SU-DHL-6 (cell line): ENCODE measurements at regions not wholly inside any gene's neighbourhood (a gene's known extent, or its start where the extent isn't known, plus 50 kb on each side); places are given as distances from the start of the nearest gene placed in this dataset.
"Not testable (repeated sequence)": the region's sequence is repeated elsewhere in the genome, so short reads cannot be mapped to it uniquely, and the experiment has no call there.

Experiments used
- H2AFZ ChIP-seq: fragments of 200-600 bp; sonication (generic); 2 replicates; pipeline ENCODE4 v1.6.1; 2014; ENCODE audit warnings: low read depth, mild to moderate bottlenecking, moderate library complexity, mixed read lengths, antibody characterized with exemption, low read length; ENCODE audit not compliant: severe bottlenecking
- H3F3A ChIP-seq: fragments of 200-600 bp; shearing (Covaris generic); 2 replicates; pipeline ENCODE4 v1.6.0; 2016; ENCODE audit warnings: antibody characterized with exemption, mild to moderate bottlenecking; ENCODE audit not compliant: insufficient read depth
- H3K27ac ChIP-seq: fragments of 200-600 bp; sonication (generic); 2 replicates; pipeline ENCODE4 v1.5.1; 2016; ENCODE audit warnings: low read depth, mild to moderate bottlenecking, low read length, moderate library complexity, mixed read lengths
- H3K27me3 ChIP-seq: fragments of 200-600 bp; sonication (generic), shearing (Covaris generic); 2 replicates; pipeline ENCODE4 v1.6.0; 2014; ENCODE audit warnings: mild to moderate bottlenecking, low read length
- H3K36me3 ChIP-seq: fragments of 200-600 bp; sonication (generic); 2 replicates; pipeline ENCODE4 v1.6.1; 2014; ENCODE audit warnings: mild to moderate bottlenecking, low read length, mixed read lengths
- H3K4me2 ChIP-seq: fragments of 300-600, 200-600 bp; shearing (Covaris generic), sonication (generic); 2 replicates; pipeline ENCODE4 v1.6.0; 2014; ENCODE audit warnings: low read length, low read depth, mild to moderate bottlenecking; ENCODE audit not compliant: poor library complexity, severe bottlenecking
- H3K4me3 ChIP-seq: fragments of 200-600 bp; sonication (generic); 2 replicates; pipeline ENCODE4 v1.5.1; 2014; ENCODE audit warnings: antibody characterized with exemption, low read length, mild to moderate bottlenecking, mixed read lengths; ENCODE audit not compliant: insufficient read depth, poor library complexity, severe bottlenecking
- H3K79me2 ChIP-seq: fragments of 200-600 bp; sonication (generic); 2 replicates; pipeline ENCODE4 v1.6.1; 2014; ENCODE audit warnings: mild to moderate bottlenecking, low read length, moderate library complexity; ENCODE audit not compliant: insufficient read depth
- H3K9ac ChIP-seq: fragments of 200-600 bp; sonication (generic); 2 replicates; pipeline ENCODE4 v1.7.0; 2014; ENCODE audit warnings: mild to moderate bottlenecking, low read length
- H3K9me2 ChIP-seq: fragments of 200-600 bp; sonication (generic); replicated peaks from 2 replicates; pipeline ENCODE4 v1.6.1; 2014; ENCODE audit warnings: low read length; ENCODE audit not compliant: insufficient read depth
- H3K9me3 ChIP-seq: fragments of 200-600 bp; sonication (generic); 2 replicates; pipeline ENCODE4 v1.6.1; 2014; ENCODE audit warnings: low read length, mixed read lengths; ENCODE audit not compliant: insufficient read depth
- H4K20me1 ChIP-seq: fragments of 200-600 bp; sonication (generic); 2 replicates; pipeline ENCODE4 v1.6.1; 2014; ENCODE audit warnings: low read depth, mild to moderate bottlenecking, antibody characterized with exemption, low read length, moderate library complexity, mixed read lengths
- EZH2phosphoT487 ChIP-seq: fragments of 200-600 bp; sonication (generic), shearing (Covaris generic); conservative IDR thresholded peaks from 2 replicates; pipeline ENCODE4 v1.6.1; 2018; ENCODE audit warnings: mild to moderate bottlenecking, antibody characterized with exemption, low read length, moderate library complexity, mixed read lengths
- TF ChIP-seq, protein P1 (sequence below): fragments of 200-600 bp; sonication (generic); IDR thresholded peaks from one replicate; pipeline ENCODE4 v1.5.1; 2017; ENCODE audit warnings: antibody characterized with exemption, mild to moderate bottlenecking, low read length, moderate library complexity; ENCODE audit not compliant: insufficient read depth, poor library complexity, severe bottlenecking

DNA sequence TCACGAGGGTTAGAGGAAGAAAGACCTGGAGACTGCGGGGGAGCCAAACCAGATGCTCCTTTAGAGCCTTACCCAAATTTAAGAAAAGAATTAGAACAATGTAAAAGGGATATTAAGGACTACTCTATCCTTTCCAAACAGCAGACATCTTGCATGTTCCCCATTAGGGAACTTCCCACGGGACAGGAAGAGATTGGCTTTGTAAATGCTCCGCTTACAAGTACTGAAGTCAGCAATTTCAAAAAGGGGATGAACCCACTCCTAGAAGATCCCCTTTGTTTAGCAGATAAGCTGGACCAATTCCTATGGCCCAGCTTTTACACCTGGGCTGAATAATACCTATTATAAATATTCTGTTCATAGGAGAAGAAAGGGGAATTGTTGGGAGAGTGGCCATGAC lies 74.2 kb downstream of the APOBEC1 start:
- Histone ChIP-seq H4K20me1 (no peaks in the 10 kb centered on the region), H3K9ac (no peak overlapping the region), H3K4me3 (no peak overlapping the region), H2AFZ (no peak overlapping the region), H3F3A (no peaks in the 10 kb centered on the region), H3K9me2 (no peaks in the 10 kb centered on the region), H3K36me3 (no peaks in the 10 kb centered on the region), H3K27me3 (no peaks in the 10 kb centered on the region), H3K79me2 (no peaks in the 10 kb centered on the region), H3K9me3 (no peaks in the 10 kb centered on the region), H3K27ac (no peak overlapping the region), H3K4me2 (no peak overlapping the region)
- TF ChIP-seq EZH2phosphoT487: no peak
- TF ChIP-seq, protein P1, sequence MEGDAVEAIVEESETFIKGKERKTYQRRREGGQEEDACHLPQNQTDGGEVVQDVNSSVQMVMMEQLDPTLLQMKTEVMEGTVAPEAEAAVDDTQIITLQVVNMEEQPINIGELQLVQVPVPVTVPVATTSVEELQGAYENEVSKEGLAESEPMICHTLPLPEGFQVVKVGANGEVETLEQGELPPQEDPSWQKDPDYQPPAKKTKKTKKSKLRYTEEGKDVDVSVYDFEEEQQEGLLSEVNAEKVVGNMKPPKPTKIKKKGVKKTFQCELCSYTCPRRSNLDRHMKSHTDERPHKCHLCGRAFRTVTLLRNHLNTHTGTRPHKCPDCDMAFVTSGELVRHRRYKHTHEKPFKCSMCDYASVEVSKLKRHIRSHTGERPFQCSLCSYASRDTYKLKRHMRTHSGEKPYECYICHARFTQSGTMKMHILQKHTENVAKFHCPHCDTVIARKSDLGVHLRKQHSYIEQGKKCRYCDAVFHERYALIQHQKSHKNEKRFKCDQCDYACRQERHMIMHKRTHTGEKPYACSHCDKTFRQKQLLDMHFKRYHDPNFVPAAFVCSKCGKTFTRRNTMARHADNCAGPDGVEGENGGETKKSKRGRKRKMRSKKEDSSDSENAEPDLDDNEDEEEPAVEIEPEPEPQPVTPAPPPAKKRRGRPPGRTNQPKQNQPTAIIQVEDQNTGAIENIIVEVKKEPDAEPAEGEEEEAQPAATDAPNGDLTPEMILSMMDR: no peak

DNA sequence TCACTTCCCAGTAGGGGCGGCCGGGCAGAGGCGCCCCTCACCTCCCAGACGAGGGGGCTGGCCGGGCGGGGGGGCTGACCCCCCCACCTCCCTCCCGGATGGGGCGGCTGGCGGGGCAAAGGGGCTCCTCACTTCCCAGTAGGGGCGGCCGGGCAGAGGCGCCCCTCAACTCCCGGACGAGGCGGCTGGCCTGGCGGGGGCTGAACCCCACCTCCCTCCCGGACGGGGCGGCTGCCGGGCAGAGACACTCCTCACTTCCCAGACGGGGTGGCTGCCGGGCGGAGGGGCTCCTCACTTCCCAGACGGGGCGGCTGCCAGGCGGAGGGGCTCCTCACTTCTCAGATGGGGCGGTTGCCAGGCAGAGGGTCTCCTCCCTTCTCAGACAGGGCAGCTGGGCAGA lies 75.6 kb downstream of the APOBEC1 start:
- H2AFZ ChIP-seq, H3K9me2 ChIP-seq, H3K79me2 ChIP-seq, H3K36me3 ChIP-seq, H4K20me1 ChIP-seq, H3K4me3 ChIP-seq, H3K4me2 ChIP-seq, H3K9me3 ChIP-seq, H3F3A ChIP-seq, H3K27me3 ChIP-seq, H3K27ac ChIP-seq, H3K9ac ChIP-seq: not testable (repeated sequence)

DNA sequence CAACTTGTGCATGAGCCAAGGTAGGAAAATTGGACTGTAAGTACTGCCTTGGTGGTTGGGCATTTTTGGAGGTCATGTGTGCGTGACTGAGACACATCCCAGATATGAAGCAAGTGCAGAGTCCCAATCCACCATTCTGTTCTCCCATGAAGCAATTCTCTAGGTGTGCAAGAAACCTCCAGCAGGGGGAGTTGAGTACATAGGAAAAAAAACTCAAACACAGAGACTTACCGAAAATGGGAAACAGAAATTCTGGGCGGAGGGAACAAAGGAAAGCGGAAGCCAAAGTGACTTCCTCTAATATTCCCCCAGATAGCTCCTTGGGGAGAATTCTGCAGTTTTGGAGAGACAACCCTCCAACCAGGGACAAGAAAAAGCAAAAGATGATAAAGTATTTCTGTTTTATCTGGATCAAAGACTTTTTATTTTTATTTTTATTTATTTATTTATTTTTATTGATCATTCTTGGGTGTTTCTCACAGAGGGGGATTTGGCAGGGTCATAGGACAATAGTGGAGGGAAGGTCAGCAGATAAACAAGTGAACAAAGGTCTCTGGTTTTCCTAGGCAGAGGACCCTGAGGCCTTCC lies 76.9 kb downstream of the APOBEC1 start:
- not testable (repeated sequence) for H3K4me2 ChIP-seq, H2AFZ ChIP-seq

DNA sequence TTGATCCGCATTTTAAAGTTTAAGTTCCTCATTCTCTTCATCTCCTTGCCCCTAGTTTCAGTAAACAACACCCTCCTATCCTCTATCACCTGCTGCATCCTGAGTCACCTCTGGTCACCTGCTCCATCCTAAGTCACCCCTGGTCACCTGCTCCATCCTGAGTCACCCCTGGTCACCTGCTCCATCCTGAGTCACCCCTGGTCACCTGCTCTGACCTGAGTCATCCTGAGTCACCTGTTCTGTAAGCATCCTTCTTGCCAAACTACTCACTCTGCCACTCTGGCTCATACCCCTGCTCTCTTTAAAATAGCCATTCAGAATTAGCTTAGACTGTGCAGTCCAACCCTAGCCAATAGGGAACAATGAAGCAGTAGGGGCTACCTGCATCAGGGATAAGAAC lies 80.6 kb upstream of the CD163 start:
- not testable (repeated sequence) for H3K27ac ChIP-seq, H3K9ac ChIP-seq, H3K4me2 ChIP-seq, H3K27me3 ChIP-seq, H3K4me3 ChIP-seq, H3K79me2 ChIP-seq, H4K20me1 ChIP-seq, H3F3A ChIP-seq, H3K9me2 ChIP-seq, H3K9me3 ChIP-seq, H2AFZ ChIP-seq, H3K36me3 ChIP-seq

More for the DNA sequence above, 76.9 kb downstream of the APOBEC1 start:
- H4K20me1 ChIP-seq, H3K27ac ChIP-seq, H3K4me3 ChIP-seq, H3K9ac ChIP-seq, H3F3A ChIP-seq, H3K27me3 ChIP-seq, H3K9me3 ChIP-seq, H3K79me2 ChIP-seq, H3K36me3 ChIP-seq, H3K9me2 ChIP-seq: not testable (repeated sequence)
- TF ChIP-seq, protein P1: peak; percentile 30
